Lower leg skin (tissue), 4 donors: ENCODE measurements at regions not wholly inside any gene's neighbourhood (a gene's known extent, or its start where the extent isn't known, plus 50 kb on each side); places are given as distances from the start of the nearest gene placed in this dataset.

Experiments
- DNase-seq, 2 donors: peaks; one replicate each; pipeline ENCODE4 v3.0.0-alpha.2; 2019; ENCODE audit warnings: low spot score in 2 of 2
- H3K4me3 ChIP-seq: fragments of 200-600 bp; sonication (generic); 2 replicates; pipeline ENCODE4 v1.5.1; 2017; ENCODE audit warnings: mild to moderate bottlenecking, low read depth; ENCODE audit not compliant: poor library complexity, severe bottlenecking
- POLR2A ChIP-seq, 2 donors: fragments of 450-650 bp; IDR thresholded peaks; one replicate each; pipeline ENCODE4 v1.6.1; 2016 to 2017; ENCODE audit warnings: antibody characterized with exemption in 2 of 2, mild to moderate bottlenecking in 1 of 2, moderate library complexity in 1 of 2
- WGBS, 2 donors: methylation state at CpG; one replicate each; pipeline ENCODE4 v1.1.5; 2018; 5-methylcytosine and 5-hydroxymethylcytosine counted together
- intact Hi-C: fragments of 100-400 bp; cut with DNase I; formaldehyde crosslinking; loops from one replicate; pipeline ENCODE4 v1.15.0; 2023; ENCODE audit warnings: low total_unique reads
- TF ChIP-seq, protein P1 (sequence below), 3 donors: fragments of 450-650 bp; IDR thresholded peaks; one replicate each; pipeline ENCODE4 v1.5.1; 2016; ENCODE audit warnings: antibody characterized with exemption in 3 of 3, mild to moderate bottlenecking in 3 of 3, moderate library complexity in 2 of 3

DNA sequence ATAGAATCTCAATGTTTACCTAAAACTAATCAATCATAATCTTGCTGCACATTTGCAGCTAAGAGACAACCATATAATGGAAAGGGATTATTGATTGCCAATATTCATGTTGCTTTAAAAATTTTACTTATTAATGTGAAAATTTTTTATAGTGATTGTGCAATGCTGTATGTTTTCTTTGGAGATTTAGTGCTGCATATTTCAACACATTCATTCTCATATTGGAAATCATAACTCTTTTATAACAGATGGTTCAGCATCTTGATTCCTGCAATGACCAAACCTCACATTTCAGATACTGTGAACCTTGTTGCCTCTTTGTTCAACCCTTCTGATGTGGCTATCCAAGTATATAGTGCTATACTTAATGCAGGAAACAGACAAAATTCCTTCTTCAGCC is 502.6 kb downstream of the C4orf33 start:
- no peak for DNase-seq
- TF ChIP-seq, protein P1, sequence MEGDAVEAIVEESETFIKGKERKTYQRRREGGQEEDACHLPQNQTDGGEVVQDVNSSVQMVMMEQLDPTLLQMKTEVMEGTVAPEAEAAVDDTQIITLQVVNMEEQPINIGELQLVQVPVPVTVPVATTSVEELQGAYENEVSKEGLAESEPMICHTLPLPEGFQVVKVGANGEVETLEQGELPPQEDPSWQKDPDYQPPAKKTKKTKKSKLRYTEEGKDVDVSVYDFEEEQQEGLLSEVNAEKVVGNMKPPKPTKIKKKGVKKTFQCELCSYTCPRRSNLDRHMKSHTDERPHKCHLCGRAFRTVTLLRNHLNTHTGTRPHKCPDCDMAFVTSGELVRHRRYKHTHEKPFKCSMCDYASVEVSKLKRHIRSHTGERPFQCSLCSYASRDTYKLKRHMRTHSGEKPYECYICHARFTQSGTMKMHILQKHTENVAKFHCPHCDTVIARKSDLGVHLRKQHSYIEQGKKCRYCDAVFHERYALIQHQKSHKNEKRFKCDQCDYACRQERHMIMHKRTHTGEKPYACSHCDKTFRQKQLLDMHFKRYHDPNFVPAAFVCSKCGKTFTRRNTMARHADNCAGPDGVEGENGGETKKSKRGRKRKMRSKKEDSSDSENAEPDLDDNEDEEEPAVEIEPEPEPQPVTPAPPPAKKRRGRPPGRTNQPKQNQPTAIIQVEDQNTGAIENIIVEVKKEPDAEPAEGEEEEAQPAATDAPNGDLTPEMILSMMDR (IDR thresholded peaks at IDR 0.05): no peak
- no peak for TF ChIP-seq POLR2A (IDR thresholded peaks at IDR 0.05)
- H3K4me3 ChIP-seq: no peak overlapping the region
- intact Hi-C loops: no loop called here

- DNase-seq: no peak
- intact Hi-C loops: no loop called here
- no peak overlapping the region for H3K4me3 ChIP-seq
- no peak for TF ChIP-seq POLR2A (IDR thresholded peaks at IDR 0.05)
- TF ChIP-seq, protein P1 (IDR thresholded peaks at IDR 0.05): no peak
- WGBS, 2 donors: 81 to 82% methylated on average over 5 of the region's 5 CpGs
Observed at GRCh38 chr4:129600898-129601297, 504.9 kb downstream of the C4orf33 start.

DNA sequence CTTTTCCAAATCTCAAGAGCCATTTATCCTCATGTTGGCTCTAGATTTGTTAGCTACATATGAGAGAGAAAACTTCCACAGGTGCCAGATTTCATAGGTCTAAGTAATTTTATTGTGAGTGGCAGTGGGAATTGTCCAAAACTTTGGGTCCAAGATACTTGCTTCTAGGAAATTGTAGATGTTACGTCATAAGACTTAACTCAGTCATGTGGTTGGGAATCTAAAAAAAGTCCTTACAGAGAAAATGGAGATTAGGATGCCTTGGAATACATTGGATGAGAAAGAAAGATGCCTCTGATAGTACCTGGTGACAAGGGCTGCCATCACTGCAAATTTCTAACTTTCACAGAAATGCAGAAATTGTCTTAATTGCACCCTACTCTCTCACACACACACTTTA is 506.5 kb downstream of the C4orf33 start:
- WGBS, 2 donors: 86 to 94% methylated on average over 1 of the region's 1 CpG
- DNase-seq: no peak
- intact Hi-C loops: no loop called here
- TF ChIP-seq, protein P1 (IDR thresholded peaks at IDR 0.05): no peak
- TF ChIP-seq POLR2A (IDR thresholded peaks at IDR 0.05): no peak
- no peak overlapping the region for H3K4me3 ChIP-seq

- 71 to 82% methylated on average over 4 of the region's 4 CpGs for WGBS, 2 donors
- no peak for TF ChIP-seq POLR2A (IDR thresholded peaks at IDR 0.05)
- TF ChIP-seq, protein P1 (IDR thresholded peaks at IDR 0.05): no peak
Observed at GRCh38 chr4:129603241-129603931, 507.4 kb downstream of the C4orf33 start.

DNA sequence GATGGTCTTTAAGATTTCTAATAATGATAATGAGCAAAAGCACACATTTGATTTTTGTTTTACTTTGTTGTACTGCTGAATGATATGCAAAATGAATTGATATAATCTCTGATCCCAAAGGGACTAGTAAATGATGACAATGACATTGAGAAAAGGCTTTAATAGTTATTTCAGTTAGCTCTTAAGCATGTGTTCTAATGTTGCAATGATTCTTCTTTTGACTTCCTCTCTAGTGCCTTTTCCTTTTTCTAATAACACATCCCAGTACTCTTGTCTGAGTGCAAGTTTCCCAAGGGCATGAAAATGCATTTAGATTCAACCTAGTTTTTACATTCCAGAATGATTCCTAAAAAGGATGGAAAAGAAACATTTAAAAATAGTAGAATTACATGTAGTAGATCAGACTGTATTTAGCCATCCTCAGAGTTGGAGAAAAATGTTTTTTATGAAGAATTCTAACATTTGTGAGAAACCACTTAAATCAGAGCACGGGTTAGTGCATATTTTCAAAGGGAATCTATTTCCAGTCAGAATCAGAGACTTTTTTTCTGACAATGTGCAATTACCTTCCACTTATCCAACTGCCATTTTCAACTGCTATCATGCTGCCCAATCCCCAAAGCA is 508.8 kb downstream of the C4orf33 start:
- DNase-seq: no peak
- 56 to 69% methylated on average over 1 of the region's 1 CpG for WGBS, 2 donors
- H3K4me3 ChIP-seq: no peak overlapping the region
- intact Hi-C loops: no loop called here
- TF ChIP-seq, protein P1 (IDR thresholded peaks at IDR 0.05): no peak
- TF ChIP-seq POLR2A (IDR thresholded peaks at IDR 0.05): no peak

More at GRCh38 chr4:129603241-129603931, 507.4 kb downstream of the C4orf33 start:
- no peak overlapping the region for H3K4me3 ChIP-seq
- DNase-seq: no peak
- intact Hi-C loops: no loop called here
